ENCODE measurements at regions not wholly inside any gene's neighbourhood (a gene's known extent, or its start where the extent isn't known, plus 50 kb on each side); places are given as distances from the start of the nearest gene placed in this dataset.
A peak's percentile ranks its signal among the peaks of the same experiment; 100 is the strongest.

DNA sequence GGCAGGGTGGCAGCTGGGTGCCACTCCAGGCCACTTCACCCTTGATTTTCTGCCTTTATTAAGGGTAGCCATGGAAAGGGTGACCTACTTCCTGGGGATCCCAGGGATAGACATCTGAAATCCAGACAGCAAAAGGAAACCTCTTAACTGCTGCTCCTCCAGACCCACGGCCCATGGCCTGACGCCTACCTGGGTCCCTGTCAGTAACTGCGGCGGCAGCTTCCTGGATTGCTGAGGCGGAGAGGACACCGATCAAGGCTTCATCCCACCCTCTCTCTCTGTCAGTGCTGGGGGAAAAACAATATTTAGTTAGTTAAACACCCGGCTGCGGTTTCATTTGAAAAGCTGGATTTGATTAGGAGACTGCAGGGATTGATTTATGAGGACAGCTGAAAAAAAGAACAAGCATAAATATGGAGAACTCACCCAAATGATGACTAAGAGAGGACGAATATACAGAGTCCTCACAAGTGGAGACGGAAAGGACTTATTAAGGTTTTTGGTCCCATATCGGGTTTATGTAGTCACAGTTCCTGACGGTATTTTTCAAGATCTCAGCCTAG, 158.7 kb upstream of the KLF4 start:
- no peak overlapping the region for H3K27ac ChIP-seq
- no peak for TF ChIP-seq CTCF (IDR thresholded peaks at IDR 0.05)
- no peak for TF ChIP-seq ZFX (IDR thresholded peaks at IDR 0.05; ENCODE audit: borderline replicate concordance)

DNA sequence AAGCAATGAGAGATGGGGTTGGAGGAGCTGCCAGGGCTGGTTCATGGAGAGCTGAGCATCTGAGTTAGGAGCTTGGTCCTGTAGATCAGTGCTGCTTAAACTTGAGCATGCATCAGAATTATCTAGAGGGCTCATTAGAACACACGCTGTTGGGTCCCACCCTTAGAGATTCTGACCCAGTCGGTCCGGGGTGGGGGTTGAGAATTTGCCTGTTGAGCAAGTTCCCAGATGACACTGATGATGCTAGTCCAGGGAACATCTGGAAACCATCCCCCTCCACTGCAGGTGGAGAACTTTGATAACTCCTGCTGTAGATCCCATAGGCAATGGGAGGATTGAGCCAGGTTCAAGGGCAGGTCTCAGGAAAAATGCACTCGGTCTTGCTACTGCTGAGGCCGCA, 158.0 kb upstream of the KLF4 start:
- TF ChIP-seq ZFX (IDR thresholded peaks at IDR 0.05; ENCODE audit: borderline replicate concordance): no peak
- no peak for TF ChIP-seq CTCF (IDR thresholded peaks at IDR 0.05)
- H3K27ac ChIP-seq: no peak overlapping the region

DNA sequence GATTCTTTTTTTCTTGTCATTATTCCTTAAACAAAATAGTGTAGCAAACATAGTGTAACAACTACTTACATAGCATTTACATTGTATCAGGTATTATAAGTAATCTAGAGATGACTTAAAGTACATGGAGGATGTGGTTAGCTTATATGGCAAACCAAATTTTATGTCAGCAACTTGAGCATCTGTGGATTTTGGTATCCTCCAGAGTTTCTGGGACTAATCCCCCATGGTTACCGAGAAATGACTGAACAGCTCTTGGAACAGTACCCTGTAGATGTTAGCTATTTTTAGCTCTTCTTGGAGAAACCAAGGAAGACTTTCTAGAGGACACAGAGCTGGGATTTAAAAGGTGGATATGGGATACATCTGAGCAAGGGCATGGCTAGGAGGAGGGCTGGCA, 157.6 kb upstream of the KLF4 start:
- H3K27ac ChIP-seq: no peak overlapping the region
- no peak for TF ChIP-seq CTCF (IDR thresholded peaks at IDR 0.05)
- TF ChIP-seq ZFX (IDR thresholded peaks at IDR 0.05; ENCODE audit: borderline replicate concordance): no peak

- TF ChIP-seq CTCF (IDR thresholded peaks at IDR 0.05): no peak
- TF ChIP-seq ZFX (IDR thresholded peaks at IDR 0.05; ENCODE audit: borderline replicate concordance): no peak
Measured at GRCh38 chr9:107645464-107645833, 155.9 kb upstream of the KLF4 start.

DNA sequence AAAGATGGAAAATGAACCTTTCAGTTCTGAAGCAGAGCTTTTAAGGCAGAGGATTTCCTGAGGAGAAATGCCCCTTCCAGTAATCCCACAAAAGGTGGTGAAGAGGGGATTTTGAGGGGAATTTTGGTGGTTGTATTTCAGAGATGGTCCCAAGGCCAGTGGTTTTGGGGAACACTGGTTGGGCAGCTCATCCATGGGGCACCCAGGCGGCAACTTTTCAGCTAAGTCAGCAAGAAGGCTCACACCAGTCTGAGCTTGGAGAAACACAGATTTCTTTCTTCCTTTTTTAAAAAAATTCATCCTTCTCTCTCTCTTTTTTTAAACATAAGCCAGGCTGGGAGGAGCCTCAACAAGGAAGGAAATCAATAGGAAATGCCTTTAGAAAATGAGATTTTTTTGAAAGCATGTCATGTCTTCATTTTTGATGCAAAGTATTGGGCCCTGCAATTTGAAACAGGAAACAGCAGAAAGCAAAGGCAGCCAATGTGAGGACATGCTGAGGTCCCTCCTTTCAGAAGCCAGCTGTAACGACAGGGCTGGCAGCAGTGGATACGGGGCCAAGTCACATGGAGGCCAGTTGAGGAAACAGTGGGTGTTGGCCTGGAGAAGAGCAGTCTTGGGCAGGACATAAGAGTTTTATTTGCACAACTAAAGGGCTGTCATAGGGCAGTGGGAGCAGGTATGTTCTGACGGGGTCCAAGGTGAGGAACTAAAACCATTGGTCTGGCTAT, 155.3 kb upstream of the KLF4 start:
- H3K27ac ChIP-seq: no peak overlapping the region
- TF ChIP-seq CTCF (IDR thresholded peaks at IDR 0.05): no peak
- TF ChIP-seq ZFX (IDR thresholded peaks at IDR 0.05; ENCODE audit: borderline replicate concordance): no peak

More at GRCh38 chr9:107645464-107645833, 155.9 kb upstream of the KLF4 start:
- H3K27ac ChIP-seq: no peak overlapping the region

GRCh38 chr9:107639426-107639825, 149.9 kb upstream of the KLF4 start:
- peak overlapping the region; percentile 55 for H3K27ac ChIP-seq
- TF ChIP-seq ZFX (IDR thresholded peaks at IDR 0.05; ENCODE audit: borderline replicate concordance) (no peak), CTCF (IDR thresholded peaks at IDR 0.05) (no peak)

- TF ChIP-seq ZFX (IDR thresholded peaks at IDR 0.05; ENCODE audit: borderline replicate concordance) (no peak), CTCF (IDR thresholded peaks at IDR 0.05) (no peak)
- H3K27ac ChIP-seq: peak overlapping the region; percentile 55
Measured at GRCh38 chr9:107638521-107639310, 149.1 kb upstream of the KLF4 start.

Measured in 22Rv1 (cell line).